GM15510 (cell line): ENCODE measurements at regions not wholly inside any gene's neighbourhood (a gene's known extent, or its start where the extent isn't known, plus 50 kb on each side); places are given as distances from the start of the nearest gene placed in this dataset.

ENCODE experiments used
- POLR2A ChIP-seq: IDR thresholded peaks from 3 replicates; pipeline ENCODE4 v1.6.1; 2011; ENCODE audit warnings: borderline replicate concordance; ENCODE audit not compliant: insufficient read length; ENCODE audit errors: extremely low read depth

DNA sequence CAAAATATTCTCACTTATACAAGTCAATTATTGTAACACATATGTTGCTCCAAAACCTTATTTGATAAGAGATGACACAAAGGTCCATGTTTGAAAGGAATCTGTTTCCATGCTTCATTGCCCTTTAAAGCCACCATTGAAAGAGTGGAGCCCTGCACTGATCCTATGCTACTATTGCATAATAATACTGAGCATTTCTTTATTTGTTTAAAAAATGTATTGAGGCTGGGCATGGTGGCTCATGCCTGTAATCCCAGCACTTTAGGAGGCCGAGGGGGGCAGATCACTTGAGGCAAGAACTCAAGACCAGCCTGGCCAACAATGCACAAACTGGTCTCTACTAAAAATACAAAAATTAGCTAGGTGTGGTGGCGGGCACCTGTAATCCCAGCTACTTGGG, 178.8 kb upstream of the STARD13 start:
- TF ChIP-seq POLR2A: no peak

DNA sequence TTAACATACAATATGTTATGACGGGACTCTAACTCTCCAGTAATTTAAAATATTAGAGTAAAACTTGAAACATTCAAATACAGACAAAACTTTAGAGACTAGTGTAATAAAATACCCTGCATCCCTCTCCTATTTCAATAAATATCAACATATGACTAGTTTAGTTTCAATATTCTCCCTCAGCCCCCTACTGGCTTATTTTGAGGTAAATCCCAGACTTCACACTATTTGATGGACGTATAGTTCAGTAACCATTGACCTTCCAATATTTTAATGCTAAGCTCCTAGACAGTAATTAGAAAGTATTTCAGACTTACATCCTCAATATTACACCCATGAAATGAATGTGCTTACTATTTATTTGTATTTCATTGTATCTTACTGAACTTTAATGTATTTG, 180.7 kb upstream of the STARD13 start:
- TF ChIP-seq POLR2A: no peak

DNA sequence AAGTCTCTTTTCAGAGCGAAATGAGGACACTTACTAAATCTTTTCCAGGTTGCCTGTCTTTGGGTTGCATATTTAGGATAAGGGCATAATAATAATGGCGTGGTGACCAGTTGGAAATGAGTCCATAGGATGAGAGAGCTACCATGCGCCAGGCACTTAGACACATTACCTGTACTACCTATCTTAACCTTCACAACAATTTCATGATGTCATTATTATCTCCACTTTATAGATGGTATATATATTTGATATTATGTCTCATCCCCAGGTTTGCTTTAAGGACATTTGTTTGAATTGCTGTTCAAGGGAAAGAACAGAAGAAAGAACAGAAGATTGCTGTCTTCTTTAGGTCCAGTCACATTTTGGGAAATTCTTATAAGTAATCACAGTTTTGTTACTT, 182.0 kb upstream of the STARD13 start:
- no peak for TF ChIP-seq POLR2A

DNA sequence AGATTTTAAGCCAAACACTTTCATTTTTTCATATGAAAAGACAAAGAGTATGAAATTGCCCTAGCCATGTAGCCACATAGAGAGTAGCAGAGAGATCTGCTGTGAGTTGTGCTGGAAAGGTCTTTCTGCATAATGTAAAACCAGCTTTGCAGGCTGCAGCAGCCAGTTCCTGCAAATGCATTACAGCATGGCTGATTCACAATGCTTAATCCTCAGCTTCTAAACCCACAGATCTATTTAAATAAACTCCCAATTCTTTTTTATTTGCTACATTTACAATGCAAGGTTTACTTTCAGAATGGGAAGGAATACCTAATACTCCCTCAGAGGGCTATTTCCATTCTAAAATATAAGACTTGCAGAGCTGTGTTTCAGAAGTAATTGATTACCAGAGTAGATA, 185.6 kb upstream of the STARD13 start:
- no peak for TF ChIP-seq POLR2A

DNA sequence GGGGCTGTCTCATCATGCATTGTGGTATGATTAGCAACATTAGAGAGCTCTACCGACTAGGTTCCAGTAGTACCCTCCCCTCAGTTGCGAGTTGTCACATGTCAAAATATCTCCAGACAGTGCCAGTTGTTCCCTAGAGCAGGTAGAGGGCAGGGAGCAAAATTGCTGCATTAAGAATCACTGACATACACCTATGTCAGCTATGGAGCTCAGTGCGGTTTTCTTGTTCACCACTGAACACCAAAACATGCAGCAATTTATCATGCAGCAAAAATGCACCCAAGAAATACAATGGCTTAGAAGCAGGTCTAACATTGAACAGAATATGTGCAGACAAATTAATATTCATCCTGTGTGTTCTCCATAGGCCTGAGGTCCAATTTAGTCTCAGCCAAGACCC, 186.9 kb upstream of the STARD13 start:
- no peak for TF ChIP-seq POLR2A

DNA sequence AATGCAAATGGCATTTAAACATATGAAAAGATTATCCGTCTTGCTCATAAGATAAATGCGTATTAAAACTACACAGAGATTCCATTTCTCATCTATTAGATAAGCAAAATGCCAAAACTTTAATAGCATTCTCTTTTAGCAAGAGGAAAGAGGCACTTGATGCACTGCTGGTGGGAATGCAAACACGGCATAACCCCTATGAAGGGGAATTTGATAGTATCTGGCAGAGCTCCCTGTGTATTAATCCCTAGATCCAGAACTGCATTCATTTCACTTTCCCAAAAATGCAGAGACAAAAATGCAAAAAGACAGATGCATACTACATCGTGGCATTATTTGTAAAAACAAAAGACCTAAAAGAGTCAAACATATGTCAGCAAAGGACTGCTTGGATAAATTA, 193.6 kb upstream of the STARD13 start:
- TF ChIP-seq POLR2A: no peak

DNA sequence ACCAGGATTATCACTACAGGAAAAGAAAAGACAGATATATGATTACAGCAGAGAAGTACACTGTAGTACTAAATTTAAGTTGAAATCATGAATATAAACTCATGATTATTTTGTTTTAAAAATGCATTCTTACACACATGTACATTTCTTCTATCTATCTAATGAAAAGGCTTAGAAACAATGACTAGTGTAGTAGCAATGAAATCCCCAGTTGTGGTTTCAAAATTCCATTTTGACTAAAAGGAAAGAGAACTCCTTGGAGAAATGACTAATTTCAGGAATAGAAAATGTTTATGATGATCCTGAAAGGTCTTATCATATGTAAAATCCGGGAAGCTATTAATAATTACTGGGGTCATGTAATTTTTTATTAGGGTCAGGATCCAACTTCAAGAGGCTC, 195.0 kb upstream of the STARD13 start:
- no peak for TF ChIP-seq POLR2A

DNA sequence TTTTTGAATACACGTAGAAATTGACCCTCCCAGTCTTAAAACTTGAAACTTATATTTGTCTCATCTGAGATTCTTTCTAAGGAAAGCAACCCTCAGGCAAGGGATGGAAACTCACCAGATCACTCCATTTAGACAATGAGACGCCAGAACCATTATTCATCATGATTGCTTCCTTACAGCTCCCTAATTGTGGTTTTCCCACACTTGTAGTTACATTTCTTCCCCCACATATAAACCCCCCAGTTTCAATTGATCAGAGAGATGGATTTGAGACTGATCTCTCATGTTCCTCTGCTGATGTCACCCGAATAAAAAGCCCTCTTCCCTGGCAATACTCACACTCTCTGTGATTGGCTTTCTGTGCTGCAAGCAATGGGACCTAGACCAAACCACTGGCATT, 197.9 kb upstream of the STARD13 start:
- no peak for TF ChIP-seq POLR2A

DNA sequence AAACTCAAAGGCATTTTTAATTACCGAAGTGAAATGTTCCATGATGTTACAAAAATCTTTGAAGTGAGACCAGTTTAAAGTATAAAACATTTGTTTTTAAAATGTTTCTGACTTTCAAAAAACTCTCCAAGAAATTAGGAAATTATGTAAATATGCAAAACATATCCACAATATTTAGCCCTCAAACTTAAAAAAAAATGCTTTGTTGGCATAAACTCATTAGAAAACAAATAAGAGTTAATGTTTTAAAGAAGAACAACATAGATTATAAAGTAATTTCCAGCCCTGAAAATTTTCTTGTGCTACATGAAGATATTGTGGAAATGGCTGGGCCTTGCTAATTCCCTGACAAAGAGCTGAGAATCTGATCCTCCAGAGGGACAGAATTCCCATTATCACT, 199.7 kb upstream of the STARD13 start:
- no peak for TF ChIP-seq POLR2A

DNA sequence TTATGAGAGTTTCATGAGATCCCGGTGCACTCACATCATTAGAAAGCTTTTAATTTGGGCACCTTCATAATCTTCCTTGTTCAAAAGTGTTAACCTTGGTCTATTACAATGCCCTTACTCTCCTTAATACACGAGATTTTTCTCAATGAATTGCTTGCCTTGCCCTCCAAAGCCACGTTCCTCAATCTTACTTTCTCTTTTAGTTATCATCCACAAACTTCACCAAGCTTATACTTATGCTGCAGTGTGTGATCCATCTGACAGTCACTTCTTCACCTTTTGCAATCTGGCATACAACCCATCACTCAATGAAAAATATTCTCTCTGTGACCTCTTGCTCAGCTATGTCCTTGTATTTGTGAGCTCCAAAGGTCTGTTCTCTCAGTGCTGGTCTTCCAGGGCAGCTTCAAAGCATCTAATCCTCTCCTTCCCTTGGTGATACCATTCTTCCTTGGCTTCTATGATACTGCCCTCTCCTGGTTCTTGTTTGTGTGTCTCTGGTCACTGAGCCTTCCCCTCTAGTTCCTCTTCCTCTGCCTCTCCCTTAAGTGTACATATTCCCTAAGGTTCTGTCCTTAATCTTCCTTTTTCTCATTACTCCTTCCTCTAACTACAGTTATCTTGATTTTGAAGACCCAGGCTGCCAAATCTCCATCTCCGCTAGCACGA, 202.2 kb upstream of the STARD13 start:
- no peak for TF ChIP-seq POLR2A

DNA sequence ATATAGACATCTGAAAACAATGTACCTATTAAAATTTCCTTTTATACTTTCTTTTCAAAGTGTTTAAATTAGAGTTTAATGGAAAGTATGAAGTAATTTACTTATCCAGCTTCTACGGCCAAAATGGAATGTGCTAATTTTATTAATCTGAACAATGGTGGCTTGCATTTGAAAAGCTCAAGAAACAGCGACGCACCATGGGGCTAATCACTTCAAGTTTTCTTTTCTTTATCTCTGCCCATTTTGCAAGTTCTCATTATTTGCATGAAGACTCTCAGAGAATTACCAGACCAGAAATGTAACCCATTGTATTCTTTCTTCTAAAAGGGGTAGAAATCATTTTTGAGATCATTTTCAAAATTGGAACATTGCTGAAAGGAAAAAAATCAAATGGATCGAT, 204.0 kb upstream of the STARD13 start:
- no peak for TF ChIP-seq POLR2A

DNA sequence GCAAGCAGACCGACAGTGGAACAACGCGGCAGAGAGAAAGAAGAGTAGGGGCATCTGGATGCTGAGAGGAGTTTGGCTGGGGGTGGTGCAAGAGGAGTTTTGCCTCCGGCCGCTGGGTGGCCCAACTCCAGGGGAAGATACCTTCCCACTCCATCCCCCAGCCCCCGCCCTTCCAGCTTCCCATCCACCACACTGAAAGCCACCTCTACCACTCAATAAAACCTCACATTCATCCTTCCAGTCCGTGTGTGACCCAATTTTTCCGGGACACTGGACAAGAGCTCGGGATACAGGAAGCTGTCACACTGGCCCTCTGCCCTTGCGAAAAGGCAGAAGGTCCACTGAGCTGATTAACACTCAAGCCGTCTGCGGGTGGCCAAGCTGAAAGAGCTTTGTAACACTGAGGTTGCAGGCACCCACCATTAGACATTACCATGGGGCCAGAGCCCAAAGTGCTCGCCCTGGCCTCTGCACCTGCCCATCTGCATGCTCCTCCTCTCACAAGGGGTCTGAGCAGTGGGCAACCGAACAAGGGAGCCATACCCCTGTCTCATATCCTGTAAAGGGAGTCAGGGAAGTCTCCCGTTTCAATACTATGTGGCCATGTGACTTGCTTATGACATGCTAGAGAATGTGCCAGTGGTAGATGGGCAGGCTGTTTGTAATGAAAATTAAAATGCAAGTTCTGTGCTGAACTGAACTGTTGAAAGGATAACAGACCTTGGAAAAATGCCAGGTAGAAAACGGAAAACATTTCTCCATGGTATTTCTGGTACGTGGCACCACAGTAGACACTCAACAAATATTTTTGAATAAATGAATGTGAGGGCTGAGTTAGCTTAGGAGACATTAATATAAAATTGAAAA, 205.1 kb upstream of the STARD13 start:
- no peak for TF ChIP-seq POLR2A

DNA sequence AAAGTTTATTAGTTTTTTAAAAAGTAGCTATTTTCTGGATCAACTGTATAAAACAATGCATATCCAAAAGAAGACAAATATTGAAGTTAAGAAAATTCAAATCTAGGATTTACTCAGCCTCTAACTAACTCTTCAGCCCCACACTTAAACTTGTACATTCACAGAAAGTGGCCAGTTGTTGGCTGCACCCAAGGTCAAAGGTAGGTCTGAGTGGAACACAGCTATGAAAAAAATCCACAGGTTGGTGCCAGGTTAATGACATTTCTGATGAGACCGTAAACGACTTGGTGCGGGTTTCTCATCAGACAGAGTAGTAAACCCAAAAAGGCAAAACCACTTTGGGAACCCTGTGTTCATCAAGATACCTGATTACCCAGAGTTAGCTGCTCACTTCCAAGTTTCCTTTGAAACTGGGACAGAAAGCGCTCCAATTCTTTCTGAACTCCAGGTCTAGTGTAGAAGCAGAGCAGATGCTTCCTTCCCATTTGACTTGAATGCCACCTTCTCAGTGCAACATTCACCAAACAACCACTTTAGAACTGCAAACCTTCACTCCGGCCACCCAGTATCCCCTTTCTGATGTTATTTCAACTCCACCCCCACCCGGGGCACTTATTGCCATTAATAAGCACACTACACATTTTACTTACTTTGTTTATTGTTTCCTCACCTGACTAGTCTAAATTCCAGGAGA, 208.3 kb upstream of the STARD13 start:
- TF ChIP-seq POLR2A: no peak

DNA sequence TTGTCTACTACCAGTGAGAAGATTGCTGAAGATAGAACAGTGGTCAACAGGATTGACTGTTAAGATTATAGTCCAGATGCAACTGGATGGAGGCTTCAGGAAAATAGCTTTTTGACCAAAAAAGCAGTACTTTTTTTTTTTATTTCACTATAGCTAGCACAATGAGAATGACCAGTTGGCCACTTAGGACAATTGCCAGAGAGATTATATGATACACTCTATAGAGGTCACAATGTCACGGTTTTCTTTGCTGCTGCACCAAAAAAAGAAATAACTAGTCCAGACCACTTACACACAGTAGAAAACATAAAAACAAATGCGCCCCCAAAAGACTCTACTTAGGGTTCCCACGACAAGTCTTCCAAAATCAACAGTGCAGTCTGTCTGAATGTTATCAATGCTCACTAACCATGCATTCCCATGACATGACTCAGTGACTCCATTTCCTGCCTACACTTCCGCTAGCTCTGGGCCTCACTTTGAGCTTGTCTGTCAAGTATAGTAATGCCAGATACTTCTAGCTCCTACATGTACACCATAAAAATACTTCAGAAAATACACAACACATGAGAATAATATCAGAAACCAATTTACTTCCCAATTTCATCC, 209.1 kb upstream of the STARD13 start:
- TF ChIP-seq POLR2A: no peak

DNA sequence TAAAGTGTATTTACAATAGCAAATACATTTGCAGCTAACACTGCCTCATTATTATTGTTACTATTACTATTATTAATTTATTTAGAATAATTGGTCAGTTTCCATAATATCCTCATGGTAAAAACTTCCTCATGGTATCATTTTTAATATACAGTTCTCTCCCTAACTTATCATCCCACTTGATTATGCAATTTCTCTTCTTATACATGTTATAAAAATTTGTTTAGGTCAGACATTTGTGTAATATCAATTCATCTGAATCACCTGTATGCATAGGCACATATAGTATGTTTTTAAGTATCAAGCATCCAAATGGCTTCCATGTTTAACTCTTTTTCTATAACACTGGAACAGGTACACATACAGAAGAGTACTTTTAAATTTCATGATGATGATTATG, 210.8 kb upstream of the STARD13 start:
- no peak for TF ChIP-seq POLR2A

DNA sequence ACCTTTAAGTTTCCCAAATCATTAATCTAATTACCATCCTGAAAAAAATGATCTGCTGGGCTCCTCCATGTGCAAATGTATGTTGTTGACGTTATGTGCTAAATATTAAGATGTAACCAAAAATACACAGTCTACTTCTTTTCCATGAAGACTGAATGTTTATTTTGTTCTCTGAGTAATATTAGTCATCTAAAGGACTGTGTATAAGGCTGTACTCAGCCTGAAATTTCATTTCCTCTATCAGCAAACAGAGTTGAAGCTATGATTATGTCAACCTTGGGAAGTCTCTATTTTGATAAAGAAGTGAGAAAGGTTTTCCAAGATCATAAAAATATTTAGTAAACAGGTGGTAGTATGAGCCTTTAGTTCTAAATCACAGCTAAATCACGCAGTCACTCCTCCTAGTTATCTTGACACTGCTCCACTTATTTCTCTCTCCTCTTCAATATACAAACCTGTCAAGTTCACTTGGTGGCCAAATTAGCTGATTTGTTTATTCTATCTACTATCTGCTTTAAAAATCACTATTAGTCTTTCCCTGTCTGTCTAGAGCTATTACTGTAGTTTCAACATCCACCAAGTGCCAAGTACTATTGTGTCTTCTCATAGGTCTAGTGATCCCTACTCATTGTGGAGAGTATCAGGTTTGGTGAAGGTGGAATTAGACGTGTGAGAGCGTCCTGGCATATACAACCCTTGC, 211.7 kb upstream of the STARD13 start:
- no peak for TF ChIP-seq POLR2A

DNA sequence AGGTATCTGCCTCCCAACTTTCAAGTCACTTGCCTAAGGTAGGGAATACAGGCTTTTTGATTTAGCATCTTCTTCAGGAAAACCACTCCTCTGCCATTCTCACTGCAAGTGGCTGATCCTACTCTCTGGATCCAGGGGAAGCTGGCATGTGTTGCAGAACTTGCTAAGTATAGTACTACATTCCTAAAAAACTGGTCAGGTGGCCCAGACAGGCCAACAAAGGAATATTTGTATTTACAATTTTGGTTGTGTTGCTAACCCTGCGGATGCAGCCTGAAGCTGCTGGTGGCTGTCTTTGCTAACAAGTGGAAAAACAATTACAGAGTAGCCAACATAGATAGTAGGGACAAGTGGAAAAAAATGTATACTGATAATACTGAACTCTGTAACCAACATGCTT, 222.5 kb upstream of the STARD13 start:
- TF ChIP-seq POLR2A: no peak
